DMS53 treated with DMSO at 0.1 percent for 48 hours (cell line): ENCODE measurements at regions not wholly inside any gene's neighbourhood (a gene's known extent, or its start where the extent isn't known, plus 50 kb on each side); places are given as distances from the start of the nearest gene placed in this dataset.
"Not testable (repeated sequence)": the region's sequence is repeated elsewhere in the genome, so short reads cannot be mapped to it uniquely, and the experiment has no call there.

Experiments used
- DNase-seq: peaks from one replicate; lab custom pipeline; 2025; ENCODE audit not compliant: unreplicated experiment; lab: John Stamatoyannopoulos, UW

- no peak for DNase-seq
These were observed 1445.8 kb upstream of the FLRT2 start for GRCh38 chr14:84084056-84084630.

- DNase-seq = no peak
These were observed 1444.5 kb upstream of the FLRT2 start for GRCh38 chr14:84085493-84085892.

- DNase-seq = no peak
These were observed 1443.2 kb upstream of the FLRT2 start for GRCh38 chr14:84086714-84087113.

- DNase-seq = no peak
These were observed 1441.9 kb upstream of the FLRT2 start for GRCh38 chr14:84087986-84088531.

- DNase-seq = no peak
These were observed 1439.1 kb upstream of the FLRT2 start for GRCh38 chr14:84090837-84091236.

GRCh38 chr14:84095681-84096080, 1434.3 kb upstream of the FLRT2 start:
- DNase-seq = no peak

- DNase-seq = no peak
These were observed 1431.7 kb upstream of the FLRT2 start for GRCh38 chr14:84098261-84098660.

GRCh38 chr14:84099560-84099959, 1430.4 kb upstream of the FLRT2 start:
- DNase-seq = not testable (repeated sequence)

- DNase-seq = no peak
These were observed 1422.1 kb upstream of the FLRT2 start for GRCh38 chr14:84107835-84108343.

- no peak for DNase-seq
These were observed 1421.0 kb upstream of the FLRT2 start for GRCh38 chr14:84108746-84109457.

- DNase-seq = no peak
These were observed 1417.4 kb upstream of the FLRT2 start for GRCh38 chr14:84112589-84112988.

- DNase-seq = no peak
These were observed 1404.3 kb upstream of the FLRT2 start for GRCh38 chr14:84125676-84126075.

GRCh38 chr14:84127495-84127894, 1402.4 kb upstream of the FLRT2 start:
- DNase-seq = no peak

GRCh38 chr14:84128050-84128449, 1401.9 kb upstream of the FLRT2 start:
- DNase-seq = no peak

GRCh38 chr14:84129007-84129406, 1400.9 kb upstream of the FLRT2 start:
- DNase-seq = no peak

- no peak for DNase-seq
These were observed 1400.0 kb upstream of the FLRT2 start for GRCh38 chr14:84129941-84130340.

GRCh38 chr14:84131924-84132323, 1398.0 kb upstream of the FLRT2 start:
- DNase-seq = no peak

- DNase-seq = no peak
These were observed 1385.8 kb upstream of the FLRT2 start for GRCh38 chr14:84144166-84144565.

- DNase-seq = no peak
These were observed 1377.5 kb upstream of the FLRT2 start for GRCh38 chr14:84152452-84152851.

GRCh38 chr14:84162633-84163032, 1367.3 kb upstream of the FLRT2 start:
- no peak for DNase-seq

GRCh38 chr14:84167026-84167425, 1362.9 kb upstream of the FLRT2 start:
- no peak for DNase-seq

- DNase-seq = no peak
These were observed 1349.6 kb upstream of the FLRT2 start for GRCh38 chr14:84180336-84180735.
